Fibroblast of skin of left biceps (primary cell): ENCODE measurements at regions not wholly inside any gene's neighbourhood (a gene's known extent, or its start where the extent isn't known, plus 50 kb on each side); places are given as distances from the start of the nearest gene placed in this dataset.
"Not testable (repeated sequence)": the region's sequence is repeated elsewhere in the genome, so short reads cannot be mapped to it uniquely, and the experiment has no call there.

ENCODE experiments used
- DNase-seq, 2 experiments: peaks; one replicate each; pipeline ENCODE4 v3.0.0-alpha.2; 2013; ENCODE audit warnings: low read depth in 2 of 2

DNA sequence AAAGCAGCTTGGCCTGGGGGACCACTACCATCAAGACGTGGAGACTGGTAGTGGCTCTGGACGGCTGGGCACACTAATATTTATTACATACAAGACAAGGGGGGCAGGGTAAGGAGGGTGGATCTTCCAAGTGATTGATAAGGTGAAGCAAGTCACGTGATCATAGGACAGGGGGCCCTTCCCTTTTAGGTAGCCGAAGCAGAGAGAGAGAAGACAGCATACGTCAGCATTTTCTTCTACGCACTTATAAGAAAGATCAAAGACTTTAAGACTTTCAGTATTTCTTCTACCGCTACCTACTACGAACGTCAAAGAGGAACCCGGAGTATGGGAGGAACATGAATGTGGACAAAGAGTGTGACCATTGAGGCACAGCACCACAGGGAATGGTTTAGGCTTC is 307.9 kb downstream of the RPIA start:
- no peak for DNase-seq

- DNase-seq, result no peak
Measured at GRCh38 chr2:89000235-89000634, 308.8 kb downstream of the RPIA start.

- not testable (repeated sequence) for DNase-seq
Measured at GRCh38 chr2:89004238-89004637, 312.8 kb downstream of the RPIA start.

DNA sequence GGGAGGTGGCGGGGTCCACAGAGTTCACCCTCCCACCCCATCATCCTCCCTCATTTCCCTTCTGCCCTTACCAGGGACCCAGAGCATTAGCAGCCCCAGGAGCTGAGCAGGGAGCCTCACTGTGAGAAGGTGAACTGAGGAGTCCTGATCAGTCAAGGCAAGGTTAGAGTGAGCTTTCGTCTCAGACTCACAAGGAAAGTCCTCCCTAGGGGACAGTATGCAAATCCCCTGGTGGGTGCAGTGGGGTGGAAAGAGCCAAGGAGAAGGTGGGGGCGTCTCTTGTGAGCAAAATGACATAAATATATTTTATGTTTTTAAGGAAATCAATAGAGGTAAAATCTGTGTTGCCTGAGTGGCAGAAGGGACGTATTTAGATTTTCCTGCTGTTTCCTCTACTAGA is 329.1 kb downstream of the RPIA start:
- not testable (repeated sequence) for DNase-seq

DNA sequence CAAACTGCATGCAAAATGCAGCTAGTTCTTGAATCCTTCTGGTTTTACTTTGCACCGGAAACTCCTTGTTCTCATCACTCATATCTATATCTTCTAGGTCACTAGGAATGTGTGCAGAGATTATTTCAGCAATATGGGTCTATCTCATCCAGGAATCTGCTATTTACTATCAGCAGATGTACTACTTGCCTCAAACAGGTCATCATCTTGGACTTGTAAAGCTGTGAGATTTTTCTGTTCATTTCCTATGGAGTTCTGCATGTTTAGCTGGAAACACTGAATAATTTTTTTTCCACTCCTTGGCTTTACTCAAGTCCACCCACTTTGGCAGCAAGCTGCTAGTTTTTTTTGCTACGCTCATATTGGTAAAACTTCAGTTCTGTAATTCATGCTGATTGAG is 334.8 kb downstream of the RPIA start:
- DNase-seq, result not testable (repeated sequence)

GRCh38 chr2:89027115-89027514 is 335.6 kb downstream of the RPIA start:
- DNase-seq, result not testable (repeated sequence)

DNA sequence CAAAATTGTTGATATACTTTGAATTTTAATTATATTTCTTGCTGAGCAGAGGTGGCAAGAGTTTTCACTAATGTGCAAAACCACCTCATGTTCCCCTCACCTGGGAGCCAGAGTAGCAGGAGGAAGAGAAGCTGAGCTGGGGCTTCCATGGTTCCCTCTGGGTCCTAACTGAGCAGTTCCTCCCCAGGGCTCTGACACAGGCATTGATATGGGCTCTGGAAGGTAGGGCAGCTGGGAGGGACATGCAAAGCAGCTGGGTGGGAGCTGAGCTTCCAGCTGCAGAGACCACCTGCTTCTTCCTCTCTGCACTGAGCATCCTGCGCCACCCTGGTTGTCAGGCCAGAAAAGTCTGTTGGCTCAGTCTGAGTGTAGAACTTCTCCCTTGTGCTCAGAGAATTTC is 336.1 kb downstream of the RPIA start:
- DNase-seq, result not testable (repeated sequence)

DNA sequence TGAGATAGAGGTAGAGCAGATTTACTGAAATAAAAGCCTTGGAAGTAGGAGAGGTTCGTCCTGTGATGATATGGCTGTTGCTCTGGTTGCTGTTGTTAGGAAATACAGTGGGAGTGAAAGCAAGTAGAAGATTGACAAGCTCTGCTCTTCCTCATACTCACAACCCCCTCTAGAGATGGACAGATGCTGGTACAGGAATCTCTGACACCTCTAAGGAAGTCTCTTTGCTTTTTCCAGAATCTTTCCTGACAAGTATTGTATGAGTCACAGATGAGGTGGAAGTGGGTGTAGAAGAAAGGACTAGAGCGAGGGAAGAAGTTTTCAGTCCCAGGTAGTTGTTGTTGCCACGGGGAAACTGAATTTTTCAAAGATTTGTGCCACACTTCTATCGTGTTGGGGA is 337.8 kb downstream of the RPIA start:
- DNase-seq, result not testable (repeated sequence)

- DNase-seq, result not testable (repeated sequence)
Measured at GRCh38 chr2:89048138-89049066, 356.9 kb downstream of the RPIA start.

DNA sequence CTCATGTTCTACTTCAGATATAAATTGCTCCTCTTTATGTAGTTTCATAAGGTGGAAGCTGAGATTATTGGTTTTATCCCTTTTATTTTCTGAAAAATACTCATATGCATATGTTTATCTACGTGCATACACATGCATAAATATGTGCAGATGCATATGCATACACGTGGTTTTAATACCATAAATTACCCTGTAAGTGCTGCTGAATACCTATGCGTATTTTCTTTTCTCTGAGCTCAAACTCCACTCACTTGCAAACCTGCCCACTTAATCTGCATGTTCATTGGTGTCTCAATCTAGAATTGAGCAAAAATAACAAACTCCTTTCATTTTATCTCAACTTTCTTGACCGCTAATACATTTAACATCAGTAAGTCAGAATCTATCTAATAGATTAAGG is 367.1 kb downstream of the RPIA start:
- not testable (repeated sequence) for DNase-seq

- DNase-seq, result not testable (repeated sequence)
Measured at GRCh38 chr2:89061174-89061573, 369.7 kb downstream of the RPIA start.

GRCh38 chr2:89076771-89077170 is 385.3 kb downstream of the RPIA start:
- not testable (repeated sequence) for DNase-seq

DNA sequence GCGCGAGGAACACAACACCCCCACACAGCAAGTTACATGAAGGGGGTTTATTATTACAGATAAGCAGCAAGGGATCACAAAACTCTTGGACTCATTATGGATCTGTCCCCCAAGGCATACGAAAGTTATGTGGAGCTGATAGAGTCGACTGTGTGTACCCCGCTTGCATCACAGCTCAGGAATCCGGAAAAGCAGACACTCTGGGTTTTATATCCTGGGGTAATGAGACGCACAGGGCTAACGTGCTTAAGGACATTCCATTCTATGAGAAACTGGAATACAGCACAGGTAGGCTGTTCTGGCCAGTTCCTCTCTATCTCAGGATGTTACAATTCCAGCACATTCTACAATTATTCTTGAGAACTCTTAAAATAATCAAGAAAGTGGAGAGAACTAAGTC is 401.4 kb downstream of the RPIA start:
- not testable (repeated sequence) for DNase-seq

DNA sequence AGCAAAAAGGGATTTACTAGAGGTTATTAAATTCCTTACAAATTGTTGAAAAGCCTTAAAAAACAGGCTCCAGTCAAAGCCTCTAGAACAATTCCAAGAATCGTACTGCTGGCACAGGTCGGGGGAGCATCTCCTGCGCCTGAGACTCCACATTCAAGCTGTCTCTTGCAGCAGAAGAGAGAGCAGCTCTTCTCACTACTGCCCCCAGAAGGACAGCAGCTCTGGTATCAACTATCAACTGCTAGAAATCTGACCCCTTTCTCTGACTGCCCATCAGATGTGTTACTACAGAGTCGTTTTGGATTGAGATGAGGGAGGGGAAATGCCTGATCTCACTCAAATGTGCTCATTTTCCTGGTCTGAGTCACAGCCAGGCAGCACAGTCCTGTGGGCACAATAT is 403.6 kb downstream of the RPIA start:
- not testable (repeated sequence) for DNase-seq

- not testable (repeated sequence) for DNase-seq
Measured at GRCh38 chr2:89102587-89102986, 411.1 kb downstream of the RPIA start.

DNA sequence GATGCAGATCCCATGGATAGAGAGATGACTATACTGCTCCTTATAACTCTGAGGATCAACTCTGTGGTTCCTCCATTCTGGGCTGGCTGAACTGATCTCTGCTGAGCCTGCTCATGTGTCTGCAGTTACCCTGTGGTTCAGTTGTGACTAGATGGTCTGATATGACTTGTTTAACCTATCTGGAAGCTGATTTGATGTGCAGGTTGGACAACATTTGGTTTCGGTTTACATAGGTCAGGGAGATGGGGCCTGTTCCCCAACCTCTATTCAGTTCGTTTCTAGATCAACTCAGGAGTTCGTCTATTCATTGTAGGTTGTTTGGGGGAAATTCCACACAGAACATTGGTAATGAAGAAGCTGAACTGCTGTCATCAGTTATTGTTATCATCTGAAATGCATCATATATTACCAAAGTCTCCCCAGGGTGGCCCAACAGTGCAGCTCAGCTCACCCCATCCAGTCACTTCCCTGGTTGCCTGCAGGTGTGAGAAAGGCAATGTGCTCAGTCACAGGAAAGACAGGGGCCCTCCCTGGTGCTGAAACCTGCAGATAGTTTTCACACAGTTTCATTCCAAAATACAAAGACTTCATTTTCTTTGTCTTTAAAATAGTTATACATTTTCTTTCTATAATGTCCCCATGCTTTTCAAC is 415.0 kb downstream of the RPIA start:
- DNase-seq, result not testable (repeated sequence)

GRCh38 chr2:89112434-89112833 is 421.0 kb downstream of the RPIA start:
- not testable (repeated sequence) for DNase-seq

GRCh38 chr2:89113286-89113685 is 421.8 kb downstream of the RPIA start:
- not testable (repeated sequence) for DNase-seq

DNA sequence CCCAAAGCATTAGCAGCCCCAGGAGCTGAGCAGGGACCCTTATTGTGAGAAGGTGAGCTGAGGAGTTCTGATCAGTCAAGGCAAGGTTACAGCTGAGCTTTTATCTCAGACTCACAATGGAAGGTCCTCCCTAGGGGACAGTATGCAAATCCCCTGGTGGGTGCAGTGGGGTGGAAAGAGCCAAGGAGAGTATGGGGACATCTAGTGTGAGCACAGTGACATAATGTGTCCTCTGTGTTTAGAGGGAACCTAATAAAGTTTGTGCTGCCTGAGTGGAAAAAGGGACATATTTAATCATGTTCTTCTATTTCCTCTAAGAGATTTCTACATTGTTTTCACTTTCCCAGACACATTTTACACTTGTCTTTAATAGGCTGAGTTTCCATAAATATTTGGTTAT is 438.0 kb downstream of the RPIA start:
- DNase-seq, result not testable (repeated sequence)

GRCh38 chr2:89130665-89131308 is 439.3 kb downstream of the RPIA start:
- not testable (repeated sequence) for DNase-seq

DNA sequence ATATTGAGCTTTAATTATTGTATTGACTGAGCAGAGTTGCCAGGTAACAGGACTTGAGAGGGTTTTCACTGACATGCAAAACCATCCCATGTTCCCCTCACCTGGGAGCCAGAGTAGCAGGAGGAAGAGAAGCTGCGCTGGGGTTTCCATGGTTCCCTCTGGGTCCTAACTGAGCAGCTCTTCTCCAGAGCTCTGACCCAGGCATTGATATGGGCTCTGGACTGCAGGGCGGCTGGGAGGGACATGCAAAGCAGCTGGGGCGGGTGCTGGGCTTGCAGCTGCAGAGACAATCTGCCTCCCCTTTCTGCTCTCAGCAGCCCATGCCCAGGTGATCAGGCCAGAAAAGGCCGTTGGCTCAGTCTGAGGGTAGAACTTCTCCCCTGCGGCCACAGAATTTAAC is 451.5 kb downstream of the RPIA start:
- not testable (repeated sequence) for DNase-seq

GRCh38 chr2:89145342-89145741 is 453.9 kb downstream of the RPIA start:
- not testable (repeated sequence) for DNase-seq
